H9 (cell line): ENCODE measurements at regions not wholly inside any gene's neighbourhood (a gene's known extent, or its start where the extent isn't known, plus 50 kb on each side); places are given as distances from the start of the nearest gene placed in this dataset.

Source experiments
- DNase-seq: peaks from one replicate; pipeline ENCODE4 v3.0.0-alpha.2; 2017
- H2AFZ ChIP-seq: one replicate; pipeline ENCODE4 v1.6.1; 2013; ENCODE audit warnings: mild to moderate bottlenecking, low read length, control low read depth, moderate library complexity
- H2AK5ac ChIP-seq: 2 replicates; pipeline ENCODE4 v1.6.1; 2013; ENCODE audit warnings: low read length, control low read depth, mixed read lengths; ENCODE audit not compliant: insufficient read length
- H2BK120ac ChIP-seq: one replicate; pipeline ENCODE4 v1.6.1; 2013; ENCODE audit warnings: low read depth, mild to moderate bottlenecking, low read length, control low read depth, inconsistent platforms; ENCODE audit not compliant: poor library complexity, severe bottlenecking
- H2BK12ac ChIP-seq: 2 replicates; pipeline ENCODE4 v1.6.1; 2013; ENCODE audit warnings: low read length, control low read depth, mixed read lengths, low read depth; ENCODE audit not compliant: insufficient read length
- H2BK15ac ChIP-seq: 2 replicates; pipeline ENCODE4 v1.6.1; 2013; ENCODE audit warnings: low read depth, low read length, control low read depth
- H2BK20ac ChIP-seq: one replicate; pipeline ENCODE4 v1.6.1; 2013; ENCODE audit warnings: low read depth, mild to moderate bottlenecking, low read length, control low read depth, inconsistent platforms; ENCODE audit not compliant: poor library complexity, severe bottlenecking
- H2BK5ac ChIP-seq: 2 replicates; pipeline ENCODE4 v1.6.1; 2013; ENCODE audit warnings: low read length, control low read depth, mixed read lengths; ENCODE audit not compliant: insufficient read length
- H3K14ac ChIP-seq: 2 replicates; pipeline ENCODE4 v1.6.1; 2013; ENCODE audit warnings: low read length, control low read depth; ENCODE audit not compliant: insufficient read depth
- H3K18ac ChIP-seq: 2 replicates; pipeline ENCODE4 v1.6.1; 2013; ENCODE audit warnings: low read depth, mild to moderate bottlenecking, mixed read lengths, low read length, control low read depth; ENCODE audit not compliant: insufficient read length
- H3K23ac ChIP-seq: 2 replicates; pipeline ENCODE4 v1.6.1; 2013; ENCODE audit warnings: low read length, control low read depth, mixed read lengths, low read depth; ENCODE audit not compliant: insufficient read length
- H3K23me2 ChIP-seq: 2 replicates; pipeline ENCODE4 v1.6.1; 2013; ENCODE audit warnings: low read depth, mild to moderate bottlenecking, mixed read lengths, low read length, control low read depth; ENCODE audit not compliant: insufficient read length, poor library complexity, severe bottlenecking
- H3K27ac ChIP-seq: 2 replicates; pipeline ENCODE4 v1.5.1; 2013; ENCODE audit warnings: low read length, control low read depth, mixed read lengths, low read depth; ENCODE audit not compliant: insufficient read length
- H3K27me3 ChIP-seq: 2 replicates; pipeline ENCODE4 v1.6.1; 2013; ENCODE audit warnings: low read length, control low read depth, inconsistent platforms; ENCODE audit not compliant: insufficient read depth
- H3K4ac ChIP-seq: 2 replicates; pipeline ENCODE4 v1.6.1; 2013; ENCODE audit warnings: low read depth, mild to moderate bottlenecking, control low read depth, inconsistent platforms, low read length, moderate library complexity
- H3K4me1 ChIP-seq: 2 replicates; pipeline ENCODE4 v1.6.1; 2013; ENCODE audit warnings: low read length, control low read depth, inconsistent platforms; ENCODE audit not compliant: insufficient read depth
- H3K4me2 ChIP-seq: 2 replicates; pipeline ENCODE4 v1.6.1; 2013; ENCODE audit warnings: low read length, control low read depth, mixed read lengths; ENCODE audit not compliant: insufficient read length, insufficient read depth
- H3K56ac ChIP-seq: 2 replicates; pipeline ENCODE4 v1.6.1; 2013; ENCODE audit warnings: low read depth, mild to moderate bottlenecking, mixed read lengths, low read length, control low read depth; ENCODE audit not compliant: insufficient read length
- H3K79me1 ChIP-seq: 2 replicates; pipeline ENCODE4 v1.6.1; 2013; ENCODE audit warnings: low read depth, mild to moderate bottlenecking, moderate library complexity, low read length, control low read depth, inconsistent platforms; ENCODE audit not compliant: insufficient read depth, poor library complexity, severe bottlenecking
- H3K79me2 ChIP-seq: 2 replicates; pipeline ENCODE4 v1.6.1; 2013; ENCODE audit warnings: low read length, control low read depth, inconsistent platforms; ENCODE audit not compliant: insufficient read depth
- H3K9ac ChIP-seq: 2 replicates; pipeline ENCODE4 v1.6.1; 2013; ENCODE audit warnings: low read length, control low read depth, mixed read lengths; ENCODE audit not compliant: insufficient read length; ENCODE audit errors: extremely low read depth
- H3K9me3 ChIP-seq: one replicate; pipeline ENCODE4 v1.6.1; 2013; ENCODE audit warnings: low read depth, low read length, inconsistent platforms; ENCODE audit not compliant: control insufficient read depth
- H3T11ph ChIP-seq: one replicate; pipeline ENCODE4 v1.6.1; 2013; ENCODE audit warnings: mild to moderate bottlenecking, low read length, control low read depth, inconsistent platforms
- H4K20me1 ChIP-seq: one replicate; pipeline ENCODE4 v1.6.1; 2013; ENCODE audit not compliant: control insufficient read depth, insufficient read length, insufficient read depth
- H4K5ac ChIP-seq: 2 replicates; pipeline ENCODE4 v1.6.1; 2013; ENCODE audit warnings: low read depth, mild to moderate bottlenecking, mixed read lengths, low read length, control low read depth; ENCODE audit not compliant: insufficient read length
- H4K8ac ChIP-seq: replicated peaks from 2 replicates; pipeline ENCODE4 v1.6.1; 2013; ENCODE audit warnings: low read length, control low read depth, mixed read lengths, low read depth; ENCODE audit not compliant: insufficient read length
- H4K91ac ChIP-seq: 2 replicates; pipeline ENCODE4 v1.6.1; 2013; ENCODE audit warnings: low read depth, mild to moderate bottlenecking, moderate library complexity, mixed read lengths, low read length, control low read depth; ENCODE audit not compliant: insufficient read length
- H3K27ac Mint-ChIP-seq, 3 experiments: 2 replicates in 2 of 3; 3 replicates in 1 of 3; pipeline ENCODE4 v1.8.0; 2020 to 2021; ENCODE audit warnings: mixed read lengths in 3 of 3, mild to moderate bottlenecking in 1 of 3, moderate library complexity in 1 of 3
- H3K27me3 Mint-ChIP-seq: 2 replicates; pipeline ENCODE4 v1.8.0; 2021; ENCODE audit warnings: low read depth, mild to moderate bottlenecking, moderate library complexity, mixed read lengths
- H3K36me3 Mint-ChIP-seq, 3 experiments: 2 replicates in 2 of 3; 3 replicates in 1 of 3; pipeline ENCODE4 v1.8.0; 2020 to 2021; ENCODE audit warnings: low read depth in 3 of 3, mixed read lengths in 3 of 3; ENCODE audit not compliant: insufficient read depth in 1 of 3
- H3K4me1 Mint-ChIP-seq, 2 experiments: 2 replicates each; pipeline ENCODE4 v1.8.0; 2020; ENCODE audit warnings: mixed read lengths in 2 of 2
- H3K4me3 Mint-ChIP-seq, 2 experiments: 2 replicates in 1 of 2; 3 replicates in 1 of 2; pipeline ENCODE4 v1.8.0; 2020 to 2021; ENCODE audit warnings: mild to moderate bottlenecking in 2 of 2, mixed read lengths in 2 of 2, moderate library complexity in 1 of 2
- H3K9me3 Mint-ChIP-seq, 2 experiments: 2 replicates in 1 of 2; 3 replicates in 1 of 2; pipeline ENCODE4 v1.8.0; 2020; ENCODE audit warnings: mild to moderate bottlenecking in 2 of 2, mixed read lengths in 2 of 2, moderate library complexity in 1 of 2
- WGBS: extraction: QIAGEN DNeasy Blood & Tissue Kit; methylation state at CpG from one replicate; pipeline ENCODE4 v1.1.7; 2013; ENCODE audit warnings: missing lambda C conversion rate, low lambda C conversion rate, mixed read lengths; ENCODE audit not compliant: insufficient read length; ENCODE audit errors: extremely low coverage; 5-methylcytosine and 5-hydroxymethylcytosine counted together
- TF ChIP-seq, protein P1 (sequence below): fragments of 200-600 bp; sonication (generic); conservative IDR thresholded peaks from 3 replicates; pipeline ENCODE4 v1.8.0; 2021; ENCODE audit warnings: antibody characterized with exemption, mild to moderate bottlenecking

DNA sequence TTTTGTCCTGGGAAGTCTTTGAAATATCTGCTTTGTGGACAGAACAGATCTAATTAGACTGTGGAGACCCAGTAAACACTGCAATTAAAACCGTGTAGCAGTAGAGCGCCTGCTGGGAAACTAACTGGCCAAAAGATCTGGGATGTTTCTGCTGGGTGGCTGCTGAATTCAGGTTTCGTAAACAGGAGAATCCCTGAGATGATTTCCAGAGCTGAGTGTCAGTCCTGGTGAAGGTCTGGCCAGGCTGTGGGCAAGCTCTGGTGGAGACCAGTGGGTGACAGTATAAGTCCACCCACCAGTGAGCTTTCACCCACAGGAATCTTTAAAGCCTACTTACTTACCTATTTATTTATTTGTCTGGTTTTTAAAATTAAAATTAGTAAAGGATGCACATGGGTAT lies 257.2 kb downstream of the IRF8 start:
- Mint-ChIP-seq H3K36me3 (no peaks in the 10 kb centered on the region), H3K4me1 (no peaks in the 10 kb centered on the region), H3K27ac (no peak overlapping the region), H3K4me3 (no peak overlapping the region), H3K9me3 (peaks cover 0 to 3% of the 10 kb centered on the region in 2 experiments; a peak in 2 of 5 replicates), H3K27me3 (peaks cover 31% of the 10 kb centered on the region)
- no peaks in the 10 kb centered on the region for H3K27me3 ChIP-seq
- H2BK5ac ChIP-seq: no peak overlapping the region
- no peak for DNase-seq
- no peak overlapping the region for H3K9ac ChIP-seq
- no peak overlapping the region for H3K23ac ChIP-seq
- no peaks in the 10 kb centered on the region for H4K20me1 ChIP-seq
- no peak overlapping the region for H2BK12ac ChIP-seq
- H4K91ac ChIP-seq: no peak overlapping the region
- no peak overlapping the region for H3K27ac ChIP-seq
- no peak overlapping the region for H3K18ac ChIP-seq
- no CpG with 5 or more reads among the region's 3 CpGs for WGBS
- no peaks in the 10 kb centered on the region for H3K23me2 ChIP-seq
- no peak overlapping the region for H2BK20ac ChIP-seq
- H3K4me1 ChIP-seq: no peaks in the 10 kb centered on the region
- H3K4me2 ChIP-seq: no peak overlapping the region
- H2AFZ ChIP-seq: no peak overlapping the region
- no peak overlapping the region for H3K4ac ChIP-seq
- H4K5ac ChIP-seq: no peak overlapping the region
- no peak overlapping the region for H2BK15ac ChIP-seq
- H3T11ph ChIP-seq: no peak overlapping the region
- H3K9me3 ChIP-seq: no peaks in the 10 kb centered on the region
- H2AK5ac ChIP-seq: no peak overlapping the region
- no peak overlapping the region for H3K56ac ChIP-seq
- H3K14ac ChIP-seq: no peak overlapping the region
- H3K79me2 ChIP-seq: no peaks in the 10 kb centered on the region
- no peak overlapping the region for H2BK120ac ChIP-seq
- TF ChIP-seq, protein P1, sequence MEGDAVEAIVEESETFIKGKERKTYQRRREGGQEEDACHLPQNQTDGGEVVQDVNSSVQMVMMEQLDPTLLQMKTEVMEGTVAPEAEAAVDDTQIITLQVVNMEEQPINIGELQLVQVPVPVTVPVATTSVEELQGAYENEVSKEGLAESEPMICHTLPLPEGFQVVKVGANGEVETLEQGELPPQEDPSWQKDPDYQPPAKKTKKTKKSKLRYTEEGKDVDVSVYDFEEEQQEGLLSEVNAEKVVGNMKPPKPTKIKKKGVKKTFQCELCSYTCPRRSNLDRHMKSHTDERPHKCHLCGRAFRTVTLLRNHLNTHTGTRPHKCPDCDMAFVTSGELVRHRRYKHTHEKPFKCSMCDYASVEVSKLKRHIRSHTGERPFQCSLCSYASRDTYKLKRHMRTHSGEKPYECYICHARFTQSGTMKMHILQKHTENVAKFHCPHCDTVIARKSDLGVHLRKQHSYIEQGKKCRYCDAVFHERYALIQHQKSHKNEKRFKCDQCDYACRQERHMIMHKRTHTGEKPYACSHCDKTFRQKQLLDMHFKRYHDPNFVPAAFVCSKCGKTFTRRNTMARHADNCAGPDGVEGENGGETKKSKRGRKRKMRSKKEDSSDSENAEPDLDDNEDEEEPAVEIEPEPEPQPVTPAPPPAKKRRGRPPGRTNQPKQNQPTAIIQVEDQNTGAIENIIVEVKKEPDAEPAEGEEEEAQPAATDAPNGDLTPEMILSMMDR: no peak
- H3K79me1 ChIP-seq: no peaks in the 10 kb centered on the region
- H4K8ac ChIP-seq: no peak overlapping the region
